ENCODE measurements at regions not wholly inside any gene's neighbourhood (a gene's known extent, or its start where the extent isn't known, plus 50 kb on each side); places are given as distances from the start of the nearest gene placed in this dataset.

GRCh38 chr12:111207761-111208160, 161.1 kb downstream of the PHETA1 start:
- TF ChIP-seq CTCF (IDR thresholded peaks at IDR 0.05; ENCODE audit: low read length): no peak
- no peak for TF ChIP-seq EZH2 (optimal IDR thresholded peaks at IDR 0.05; ENCODE audit: low read depth, low read length)
- TF ChIP-seq EZH2phosphoT487 (IDR thresholded peaks at IDR 0.05; ENCODE audit: low read length): no peak

Data from MM.1S (cell line).